GM12891 (cell line): ENCODE measurements at regions not wholly inside any gene's neighbourhood (a gene's known extent, or its start where the extent isn't known, plus 50 kb on each side); places are given as distances from the start of the nearest gene placed in this dataset.

ENCODE experiments used
- POLR2A ChIP-seq: IDR thresholded peaks from 2 replicates; pipeline ENCODE4 v1.6.1; 2011; ENCODE audit warnings: low read depth, low read length, control low read depth
- POLR2AphosphoS5 ChIP-seq: IDR thresholded peaks from 2 replicates; pipeline ENCODE4 v1.6.1; 2011; ENCODE audit warnings: low read depth, low read length, control low read depth
- POU2F2 ChIP-seq: IDR thresholded peaks from 2 replicates; pipeline ENCODE4 v1.6.1; 2011; ENCODE audit warnings: low read depth, mild to moderate bottlenecking, control low read depth, low read length, moderate library complexity

GRCh38 chr13:34277936-34278335 lies 460.0 kb downstream of the RFC3 start:
- no peak for TF ChIP-seq POLR2A
- TF ChIP-seq POLR2AphosphoS5, result no peak
- TF ChIP-seq POU2F2, result no peak
